ENCODE measurements at regions not wholly inside any gene's neighbourhood (a gene's known extent, or its start where the extent isn't known, plus 50 kb on each side); places are given as distances from the start of the nearest gene placed in this dataset.

DNA sequence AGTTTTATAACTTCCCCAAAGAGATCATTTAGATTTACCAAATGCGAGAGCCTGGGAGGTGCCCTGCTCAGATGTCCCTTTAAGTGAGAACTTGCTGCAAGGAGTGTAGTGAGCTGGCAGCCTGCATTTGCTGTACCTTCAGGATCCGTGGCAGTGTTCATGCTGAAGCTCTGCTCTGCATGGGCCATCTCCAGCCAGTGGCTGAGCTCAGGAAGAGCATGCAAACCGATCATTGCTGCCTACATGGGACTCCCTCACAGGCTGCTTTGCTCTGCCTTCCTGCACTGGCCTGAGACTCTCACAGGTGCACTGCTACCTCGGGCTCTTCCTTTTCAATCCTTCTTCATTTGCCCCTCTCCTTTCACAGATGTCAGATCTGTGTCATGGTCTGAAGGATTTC is 152.0 kb upstream of the SFRP2 start:
- H3K4me3 ChIP-seq (ENCODE audit: low read length): no peak overlapping the region
- DNase-seq (ENCODE audit: low read depth): no peak
- TF ChIP-seq, protein P1, sequence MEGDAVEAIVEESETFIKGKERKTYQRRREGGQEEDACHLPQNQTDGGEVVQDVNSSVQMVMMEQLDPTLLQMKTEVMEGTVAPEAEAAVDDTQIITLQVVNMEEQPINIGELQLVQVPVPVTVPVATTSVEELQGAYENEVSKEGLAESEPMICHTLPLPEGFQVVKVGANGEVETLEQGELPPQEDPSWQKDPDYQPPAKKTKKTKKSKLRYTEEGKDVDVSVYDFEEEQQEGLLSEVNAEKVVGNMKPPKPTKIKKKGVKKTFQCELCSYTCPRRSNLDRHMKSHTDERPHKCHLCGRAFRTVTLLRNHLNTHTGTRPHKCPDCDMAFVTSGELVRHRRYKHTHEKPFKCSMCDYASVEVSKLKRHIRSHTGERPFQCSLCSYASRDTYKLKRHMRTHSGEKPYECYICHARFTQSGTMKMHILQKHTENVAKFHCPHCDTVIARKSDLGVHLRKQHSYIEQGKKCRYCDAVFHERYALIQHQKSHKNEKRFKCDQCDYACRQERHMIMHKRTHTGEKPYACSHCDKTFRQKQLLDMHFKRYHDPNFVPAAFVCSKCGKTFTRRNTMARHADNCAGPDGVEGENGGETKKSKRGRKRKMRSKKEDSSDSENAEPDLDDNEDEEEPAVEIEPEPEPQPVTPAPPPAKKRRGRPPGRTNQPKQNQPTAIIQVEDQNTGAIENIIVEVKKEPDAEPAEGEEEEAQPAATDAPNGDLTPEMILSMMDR (conservative IDR thresholded peaks at IDR 0.05; ENCODE audit: low read depth, low read length): no peak

DNA sequence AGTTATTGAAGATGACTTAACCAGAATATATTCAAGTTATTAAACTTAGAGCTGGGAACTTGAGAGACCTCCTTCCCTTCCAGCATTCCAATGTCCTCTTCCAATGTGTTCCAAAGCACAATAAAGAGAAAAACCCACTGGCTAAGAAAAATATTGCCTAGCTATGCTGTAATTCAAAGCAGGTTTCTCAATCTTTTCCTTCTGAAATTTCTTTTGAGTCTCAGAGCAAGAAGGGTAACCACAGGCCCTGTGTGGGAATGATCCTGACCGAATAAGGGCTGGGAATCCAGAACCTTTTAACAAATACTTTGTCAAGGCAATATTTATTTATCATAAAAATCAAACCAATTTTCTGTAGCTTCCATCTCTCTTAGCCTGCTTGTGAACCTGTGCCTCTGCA is 150.7 kb upstream of the SFRP2 start:
- TF ChIP-seq, protein P1 (conservative IDR thresholded peaks at IDR 0.05; ENCODE audit: low read depth, low read length): no peak
- DNase-seq (ENCODE audit: low read depth): no peak
- H3K4me3 ChIP-seq (ENCODE audit: low read length): no peak overlapping the region

DNA sequence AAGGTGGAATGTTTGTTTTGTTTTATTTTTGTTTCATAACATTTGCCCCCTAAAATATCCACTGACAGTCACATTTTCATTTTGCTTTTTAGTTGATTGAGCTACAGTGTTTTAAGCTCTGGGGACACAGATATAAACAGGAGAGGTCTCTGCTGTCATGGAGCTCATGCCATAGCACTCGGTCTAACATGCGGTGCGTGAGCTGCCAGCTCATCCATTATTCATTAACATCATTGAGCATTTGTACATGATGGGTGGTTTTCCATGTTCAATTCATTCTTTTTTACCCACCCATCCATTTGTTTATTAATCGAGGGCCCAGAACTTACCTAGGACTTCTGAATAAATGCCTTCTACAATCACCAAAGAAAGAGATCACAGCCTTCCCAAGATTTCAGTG is 150.1 kb upstream of the SFRP2 start:
- no peak for DNase-seq (ENCODE audit: low read depth)
- TF ChIP-seq, protein P1 (conservative IDR thresholded peaks at IDR 0.05; ENCODE audit: low read depth, low read length): no peak
- H3K4me3 ChIP-seq (ENCODE audit: low read length): no peak overlapping the region

DNA sequence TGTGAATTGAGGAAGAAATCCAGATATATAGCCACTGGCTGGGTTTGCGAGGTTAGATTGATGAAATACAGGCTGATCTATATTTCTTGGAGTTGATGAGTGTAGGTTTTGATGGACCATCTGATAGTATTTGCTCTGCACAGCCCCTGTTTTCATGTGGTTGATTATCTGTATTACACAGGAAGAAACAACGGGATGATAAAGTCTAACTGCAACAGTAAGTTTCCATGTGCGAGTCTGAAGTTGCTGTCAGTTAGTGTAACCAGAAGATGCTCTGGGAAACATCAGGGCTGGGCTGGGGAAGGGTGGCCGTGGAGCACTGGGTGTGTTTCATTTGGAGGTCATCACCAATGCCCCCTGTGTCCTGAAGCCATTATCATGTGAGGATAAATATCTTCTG is 148.4 kb upstream of the SFRP2 start:
- H3K4me3 ChIP-seq (ENCODE audit: low read length): no peak overlapping the region
- no peak for DNase-seq (ENCODE audit: low read depth)
- TF ChIP-seq, protein P1 (conservative IDR thresholded peaks at IDR 0.05; ENCODE audit: low read depth, low read length): no peak

DNA sequence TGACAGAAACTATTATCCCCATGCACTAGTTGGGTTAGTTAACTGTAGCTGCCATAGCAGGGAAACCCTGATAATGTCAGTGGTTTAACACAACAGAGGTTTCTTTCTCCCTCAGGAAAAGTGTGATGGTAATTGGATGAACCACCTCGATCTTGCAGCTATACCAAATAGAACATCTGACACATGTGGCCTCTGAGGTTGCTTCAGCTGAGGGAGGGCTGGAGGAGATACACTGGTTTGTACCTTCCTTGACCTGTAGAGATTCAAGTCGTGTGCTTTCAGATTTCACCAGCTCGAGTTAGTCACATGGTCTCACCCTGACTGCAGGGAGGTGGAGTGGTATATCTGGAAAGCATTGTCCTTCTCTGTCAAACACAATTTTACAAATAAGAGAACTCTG is 147.2 kb upstream of the SFRP2 start:
- TF ChIP-seq, protein P1 (conservative IDR thresholded peaks at IDR 0.05; ENCODE audit: low read depth, low read length): no peak
- no peak for DNase-seq (ENCODE audit: low read depth)
- no peak overlapping the region for H3K4me3 ChIP-seq (ENCODE audit: low read length)

DNA sequence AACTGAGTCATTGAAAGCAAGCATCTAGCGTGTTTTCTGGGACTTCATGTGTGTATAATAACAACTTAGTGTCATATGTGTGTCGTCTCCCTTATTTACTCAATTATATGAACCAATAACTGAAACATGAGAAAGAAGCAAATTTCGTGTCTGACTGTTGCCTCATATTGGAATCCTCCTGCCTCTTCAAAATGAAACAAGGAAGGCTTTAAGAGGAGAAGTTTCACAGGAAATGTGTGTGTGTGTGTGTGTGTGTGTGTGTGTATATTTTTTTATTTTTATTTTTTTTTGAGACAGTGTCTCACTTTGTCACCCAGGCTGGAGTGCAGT is 145.8 kb upstream of the SFRP2 start:
- TF ChIP-seq, protein P1 (conservative IDR thresholded peaks at IDR 0.05; ENCODE audit: low read depth, low read length): no peak
- no peak for DNase-seq (ENCODE audit: low read depth)
- no peak overlapping the region for H3K4me3 ChIP-seq (ENCODE audit: low read length)

DNA sequence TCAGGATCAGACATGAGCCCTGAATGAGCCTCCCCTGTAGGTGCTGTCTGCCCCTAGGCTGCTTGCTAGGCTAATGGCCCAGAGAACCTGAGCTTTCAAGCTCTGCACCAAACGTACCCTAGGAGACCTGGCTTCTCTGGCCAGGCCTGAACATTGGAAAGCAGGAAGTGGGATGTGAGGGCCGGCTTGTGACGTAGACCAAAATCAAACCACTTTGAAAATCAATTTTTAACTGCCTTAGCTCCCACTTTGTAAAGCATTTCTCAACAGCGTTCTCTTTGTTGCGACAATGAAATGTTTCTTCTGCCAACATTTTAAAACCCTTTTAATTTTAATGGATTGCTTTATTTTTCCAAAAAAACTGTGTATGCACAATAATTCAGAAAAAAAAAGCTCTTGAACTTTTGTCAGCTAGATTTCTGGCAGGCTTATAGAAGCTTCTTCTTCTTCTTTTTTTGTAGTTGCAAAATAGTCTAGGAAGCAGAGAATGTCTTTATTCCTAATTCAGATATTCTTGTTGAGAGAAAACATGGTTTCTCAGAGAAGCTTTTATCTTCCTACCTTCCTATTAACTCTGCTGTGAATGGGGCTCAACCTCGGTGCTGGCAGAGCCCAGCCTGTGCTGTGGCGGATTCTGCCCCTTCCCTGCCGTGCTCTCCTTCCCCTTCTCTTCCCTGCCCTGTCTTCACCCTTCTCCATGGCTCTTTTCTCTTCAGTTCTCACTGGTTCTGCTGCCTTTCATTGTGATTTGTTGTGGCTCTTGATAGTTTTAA is 145.2 kb upstream of the SFRP2 start:
- TF ChIP-seq, protein P1 (conservative IDR thresholded peaks at IDR 0.05; ENCODE audit: low read depth, low read length): no peak
- H3K4me3 ChIP-seq (ENCODE audit: low read length): no peak overlapping the region
- DNase-seq (ENCODE audit: low read depth): no peak
